ENCODE measurements at regions not wholly inside any gene's neighbourhood (a gene's known extent, or its start where the extent isn't known, plus 50 kb on each side); places are given as distances from the start of the nearest gene placed in this dataset.

DNA sequence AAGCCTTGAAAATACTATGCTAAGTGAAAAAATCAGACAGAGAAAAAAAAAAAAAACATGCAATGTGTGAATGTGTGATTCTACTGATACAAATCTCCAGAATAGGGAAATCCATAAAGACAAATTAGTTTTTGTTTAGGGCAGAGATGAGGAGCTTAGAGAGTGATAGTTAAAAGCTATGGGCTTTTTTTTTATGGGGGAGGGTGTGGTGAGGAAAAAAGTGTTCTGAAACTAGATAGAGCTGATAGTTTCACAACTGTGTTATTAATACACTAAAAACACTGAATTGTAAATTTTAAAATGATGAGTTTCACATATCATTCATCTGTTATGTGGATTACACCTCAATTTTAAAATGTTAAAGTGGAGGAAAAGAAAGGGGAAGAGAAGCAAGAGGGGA, 228.3 kb upstream of the ZNF462 start:
- no peaks in the 10 kb centered on the region for H3K9me3 ChIP-seq (ENCODE audit: control insufficient read depth in 2 of 3, insufficient read depth in 1 of 3, low read length in 3 of 3)
- no peak overlapping the region for H3K27ac ChIP-seq (ENCODE audit: low read depth in 2 of 2, low read length in 2 of 2)
- intact Hi-C loops (cut with DNase I) = no loop called here
- H3K27me3 ChIP-seq (ENCODE audit: control insufficient read depth, insufficient read depth, low read length) = no peaks in the 10 kb centered on the region
- DNase-seq = no peak
- peaks cover 0 to 3% (median 0%) of the 10 kb centered on the region in 3 donors for H3K4me1 ChIP-seq (ENCODE audit: control insufficient read depth in 2 of 3, insufficient read depth in 2 of 3, low read depth in 1 of 3, low read length in 3 of 3)
- H3K9ac ChIP-seq (ENCODE audit: low read length in 3 of 3) = no peak overlapping the region
- no peaks in the 10 kb centered on the region for H3K36me3 ChIP-seq (ENCODE audit: control insufficient read depth in 2 of 3, insufficient read depth in 3 of 3, low read length in 3 of 3)
- TF ChIP-seq, protein P1, sequence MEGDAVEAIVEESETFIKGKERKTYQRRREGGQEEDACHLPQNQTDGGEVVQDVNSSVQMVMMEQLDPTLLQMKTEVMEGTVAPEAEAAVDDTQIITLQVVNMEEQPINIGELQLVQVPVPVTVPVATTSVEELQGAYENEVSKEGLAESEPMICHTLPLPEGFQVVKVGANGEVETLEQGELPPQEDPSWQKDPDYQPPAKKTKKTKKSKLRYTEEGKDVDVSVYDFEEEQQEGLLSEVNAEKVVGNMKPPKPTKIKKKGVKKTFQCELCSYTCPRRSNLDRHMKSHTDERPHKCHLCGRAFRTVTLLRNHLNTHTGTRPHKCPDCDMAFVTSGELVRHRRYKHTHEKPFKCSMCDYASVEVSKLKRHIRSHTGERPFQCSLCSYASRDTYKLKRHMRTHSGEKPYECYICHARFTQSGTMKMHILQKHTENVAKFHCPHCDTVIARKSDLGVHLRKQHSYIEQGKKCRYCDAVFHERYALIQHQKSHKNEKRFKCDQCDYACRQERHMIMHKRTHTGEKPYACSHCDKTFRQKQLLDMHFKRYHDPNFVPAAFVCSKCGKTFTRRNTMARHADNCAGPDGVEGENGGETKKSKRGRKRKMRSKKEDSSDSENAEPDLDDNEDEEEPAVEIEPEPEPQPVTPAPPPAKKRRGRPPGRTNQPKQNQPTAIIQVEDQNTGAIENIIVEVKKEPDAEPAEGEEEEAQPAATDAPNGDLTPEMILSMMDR (IDR thresholded peaks at IDR 0.05; ENCODE audit: borderline replicate concordance, extremely low read depth, insufficient read depth) = no peak
- FAIRE-seq = no peak
- H3K4me3 ChIP-seq (ENCODE audit: low read length in 3 of 3) = no peak overlapping the region

DNA sequence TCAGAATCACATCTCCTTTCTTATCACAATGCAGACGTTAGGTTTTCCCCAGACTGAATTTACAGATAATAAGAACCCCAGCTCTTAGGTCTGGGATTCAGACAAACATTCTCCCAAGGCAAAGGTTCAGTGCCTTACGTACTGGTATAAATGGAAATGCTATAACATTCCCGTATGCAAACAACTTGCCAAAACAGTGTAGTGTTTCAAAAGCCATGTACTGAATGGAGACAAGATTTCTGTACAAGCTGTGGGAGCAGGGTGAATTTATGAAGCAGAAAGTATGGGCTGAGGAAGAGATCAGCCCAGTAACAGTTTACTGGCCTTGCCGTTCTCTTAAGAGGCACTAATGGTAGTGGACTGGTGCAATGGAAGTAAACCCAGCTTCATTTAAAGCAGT, 225.5 kb upstream of the ZNF462 start:
- H3K36me3 ChIP-seq (ENCODE audit: control insufficient read depth in 2 of 3, insufficient read depth in 3 of 3, low read length in 3 of 3) = no peaks in the 10 kb centered on the region
- FAIRE-seq (no peak), DNase-seq (peak in 3 of 5 donors; percentile 17 to 85 (median 82))
- H3K4me3 ChIP-seq (ENCODE audit: low read length in 3 of 3) = no peak overlapping the region
- intact Hi-C loops (cut with DNase I) = no loop called here
- no peaks in the 10 kb centered on the region for H3K27me3 ChIP-seq (ENCODE audit: control insufficient read depth, insufficient read depth, low read length)
- TF ChIP-seq, protein P1 (IDR thresholded peaks at IDR 0.05; ENCODE audit: borderline replicate concordance, extremely low read depth, insufficient read depth) = no peak
- no peak overlapping the region for H3K9ac ChIP-seq (ENCODE audit: low read length in 3 of 3)
- peaks cover 0 to 2% (median 0%) of the 10 kb centered on the region in 3 donors for H3K4me1 ChIP-seq (ENCODE audit: control insufficient read depth in 2 of 3, insufficient read depth in 2 of 3, low read depth in 1 of 3, low read length in 3 of 3)
- no peaks in the 10 kb centered on the region for H3K9me3 ChIP-seq (ENCODE audit: control insufficient read depth in 2 of 3, insufficient read depth in 1 of 3, low read length in 3 of 3)
- no peak overlapping the region for H3K27ac ChIP-seq (ENCODE audit: low read depth in 2 of 2, low read length in 2 of 2)

DNA sequence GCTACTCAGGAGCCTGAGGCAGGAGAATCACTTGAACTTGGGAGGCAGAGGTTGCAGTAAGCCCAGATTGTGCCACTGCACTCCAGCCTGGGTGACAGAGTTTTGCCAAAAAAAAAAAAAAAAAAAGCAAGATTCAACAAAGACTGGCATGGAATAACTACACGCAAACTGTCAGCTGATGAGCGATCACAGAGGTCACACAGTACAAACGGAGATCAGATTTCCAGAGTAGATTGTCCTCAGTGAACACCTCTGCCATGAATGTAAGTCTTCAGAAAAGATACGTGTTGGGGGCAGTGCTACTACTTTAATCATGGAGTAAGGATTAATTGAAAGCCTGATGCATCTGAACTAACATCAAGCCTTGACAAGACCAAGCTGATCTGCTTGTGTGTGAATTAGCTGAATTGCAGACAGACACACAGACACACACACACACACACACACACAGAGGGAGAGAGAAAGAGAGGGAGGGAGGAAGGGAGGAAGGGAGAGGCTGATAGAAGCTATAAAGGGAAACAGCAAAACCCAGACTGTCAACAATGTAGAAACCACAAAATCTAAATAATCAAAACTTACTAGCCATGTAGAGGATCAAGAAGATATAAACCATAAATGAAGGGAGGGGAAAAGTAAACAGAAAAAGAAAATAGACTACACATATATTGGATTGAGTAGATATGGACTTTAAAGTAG, 222.9 kb upstream of the ZNF462 start:
- DNase-seq = no peak
- FAIRE-seq = no peak
- no peaks in the 10 kb centered on the region for H3K27me3 ChIP-seq (ENCODE audit: control insufficient read depth, insufficient read depth, low read length)
- TF ChIP-seq, protein P1 (IDR thresholded peaks at IDR 0.05; ENCODE audit: borderline replicate concordance, extremely low read depth, insufficient read depth) = no peak
- intact Hi-C loops (cut with DNase I) = no loop called here
- no peak overlapping the region for H3K27ac ChIP-seq (ENCODE audit: low read depth in 2 of 2, low read length in 2 of 2)
- H3K4me1 ChIP-seq (ENCODE audit: control insufficient read depth in 2 of 3, insufficient read depth in 2 of 3, low read depth in 1 of 3, low read length in 3 of 3) = no peaks in the 10 kb centered on the region
- H3K9me3 ChIP-seq (ENCODE audit: control insufficient read depth in 2 of 3, insufficient read depth in 1 of 3, low read length in 3 of 3) = no peaks in the 10 kb centered on the region
- no peak overlapping the region for H3K4me3 ChIP-seq (ENCODE audit: low read length in 3 of 3)
- H3K36me3 ChIP-seq (ENCODE audit: control insufficient read depth in 2 of 3, insufficient read depth in 3 of 3, low read length in 3 of 3) = no peaks in the 10 kb centered on the region
- H3K9ac ChIP-seq (ENCODE audit: low read length in 3 of 3) = no peak overlapping the region

Measured in kidney (tissue), 13 donors.